H9 (cell line): ENCODE measurements at regions not wholly inside any gene's neighbourhood (a gene's known extent, or its start where the extent isn't known, plus 50 kb on each side); places are given as distances from the start of the nearest gene placed in this dataset.

Source experiments
- DNase-seq: peaks from one replicate; pipeline ENCODE4 v3.0.0-alpha.2; 2017
- H2AFZ ChIP-seq: one replicate; pipeline ENCODE4 v1.6.1; 2013; ENCODE audit warnings: mild to moderate bottlenecking, low read length, control low read depth, moderate library complexity
- H2AK5ac ChIP-seq: 2 replicates; pipeline ENCODE4 v1.6.1; 2013; ENCODE audit warnings: low read length, control low read depth, mixed read lengths; ENCODE audit not compliant: insufficient read length
- H2BK120ac ChIP-seq: one replicate; pipeline ENCODE4 v1.6.1; 2013; ENCODE audit warnings: low read depth, mild to moderate bottlenecking, low read length, control low read depth, inconsistent platforms; ENCODE audit not compliant: poor library complexity, severe bottlenecking
- H2BK12ac ChIP-seq: 2 replicates; pipeline ENCODE4 v1.6.1; 2013; ENCODE audit warnings: low read length, control low read depth, mixed read lengths, low read depth; ENCODE audit not compliant: insufficient read length
- H2BK15ac ChIP-seq: 2 replicates; pipeline ENCODE4 v1.6.1; 2013; ENCODE audit warnings: low read depth, low read length, control low read depth
- H2BK20ac ChIP-seq: one replicate; pipeline ENCODE4 v1.6.1; 2013; ENCODE audit warnings: low read depth, mild to moderate bottlenecking, low read length, control low read depth, inconsistent platforms; ENCODE audit not compliant: poor library complexity, severe bottlenecking
- H2BK5ac ChIP-seq: 2 replicates; pipeline ENCODE4 v1.6.1; 2013; ENCODE audit warnings: low read length, control low read depth, mixed read lengths; ENCODE audit not compliant: insufficient read length
- H3K14ac ChIP-seq: 2 replicates; pipeline ENCODE4 v1.6.1; 2013; ENCODE audit warnings: low read length, control low read depth; ENCODE audit not compliant: insufficient read depth
- H3K18ac ChIP-seq: 2 replicates; pipeline ENCODE4 v1.6.1; 2013; ENCODE audit warnings: low read depth, mild to moderate bottlenecking, mixed read lengths, low read length, control low read depth; ENCODE audit not compliant: insufficient read length
- H3K23ac ChIP-seq: 2 replicates; pipeline ENCODE4 v1.6.1; 2013; ENCODE audit warnings: low read length, control low read depth, mixed read lengths, low read depth; ENCODE audit not compliant: insufficient read length
- H3K23me2 ChIP-seq: 2 replicates; pipeline ENCODE4 v1.6.1; 2013; ENCODE audit warnings: low read depth, mild to moderate bottlenecking, mixed read lengths, low read length, control low read depth; ENCODE audit not compliant: insufficient read length, poor library complexity, severe bottlenecking
- H3K27ac ChIP-seq: 2 replicates; pipeline ENCODE4 v1.5.1; 2013; ENCODE audit warnings: low read length, control low read depth, mixed read lengths, low read depth; ENCODE audit not compliant: insufficient read length
- H3K27me3 ChIP-seq: 2 replicates; pipeline ENCODE4 v1.6.1; 2013; ENCODE audit warnings: low read length, control low read depth, inconsistent platforms; ENCODE audit not compliant: insufficient read depth
- H3K4ac ChIP-seq: 2 replicates; pipeline ENCODE4 v1.6.1; 2013; ENCODE audit warnings: low read depth, mild to moderate bottlenecking, control low read depth, inconsistent platforms, low read length, moderate library complexity
- H3K4me1 ChIP-seq: 2 replicates; pipeline ENCODE4 v1.6.1; 2013; ENCODE audit warnings: low read length, control low read depth, inconsistent platforms; ENCODE audit not compliant: insufficient read depth
- H3K4me2 ChIP-seq: 2 replicates; pipeline ENCODE4 v1.6.1; 2013; ENCODE audit warnings: low read length, control low read depth, mixed read lengths; ENCODE audit not compliant: insufficient read length, insufficient read depth
- H3K56ac ChIP-seq: 2 replicates; pipeline ENCODE4 v1.6.1; 2013; ENCODE audit warnings: low read depth, mild to moderate bottlenecking, mixed read lengths, low read length, control low read depth; ENCODE audit not compliant: insufficient read length
- H3K79me1 ChIP-seq: 2 replicates; pipeline ENCODE4 v1.6.1; 2013; ENCODE audit warnings: low read depth, mild to moderate bottlenecking, moderate library complexity, low read length, control low read depth, inconsistent platforms; ENCODE audit not compliant: insufficient read depth, poor library complexity, severe bottlenecking
- H3K79me2 ChIP-seq: 2 replicates; pipeline ENCODE4 v1.6.1; 2013; ENCODE audit warnings: low read length, control low read depth, inconsistent platforms; ENCODE audit not compliant: insufficient read depth
- H3K9ac ChIP-seq: 2 replicates; pipeline ENCODE4 v1.6.1; 2013; ENCODE audit warnings: low read length, control low read depth, mixed read lengths; ENCODE audit not compliant: insufficient read length; ENCODE audit errors: extremely low read depth
- H3K9me3 ChIP-seq: one replicate; pipeline ENCODE4 v1.6.1; 2013; ENCODE audit warnings: low read depth, low read length, inconsistent platforms; ENCODE audit not compliant: control insufficient read depth
- H3T11ph ChIP-seq: one replicate; pipeline ENCODE4 v1.6.1; 2013; ENCODE audit warnings: mild to moderate bottlenecking, low read length, control low read depth, inconsistent platforms
- H4K20me1 ChIP-seq: one replicate; pipeline ENCODE4 v1.6.1; 2013; ENCODE audit not compliant: control insufficient read depth, insufficient read length, insufficient read depth
- H4K5ac ChIP-seq: 2 replicates; pipeline ENCODE4 v1.6.1; 2013; ENCODE audit warnings: low read depth, mild to moderate bottlenecking, mixed read lengths, low read length, control low read depth; ENCODE audit not compliant: insufficient read length
- H4K8ac ChIP-seq: replicated peaks from 2 replicates; pipeline ENCODE4 v1.6.1; 2013; ENCODE audit warnings: low read length, control low read depth, mixed read lengths, low read depth; ENCODE audit not compliant: insufficient read length
- H4K91ac ChIP-seq: 2 replicates; pipeline ENCODE4 v1.6.1; 2013; ENCODE audit warnings: low read depth, mild to moderate bottlenecking, moderate library complexity, mixed read lengths, low read length, control low read depth; ENCODE audit not compliant: insufficient read length
- H3K27ac Mint-ChIP-seq, 3 experiments: 2 replicates in 2 of 3; 3 replicates in 1 of 3; pipeline ENCODE4 v1.8.0; 2020 to 2021; ENCODE audit warnings: mixed read lengths in 3 of 3, mild to moderate bottlenecking in 1 of 3, moderate library complexity in 1 of 3
- H3K27me3 Mint-ChIP-seq: 2 replicates; pipeline ENCODE4 v1.8.0; 2021; ENCODE audit warnings: low read depth, mild to moderate bottlenecking, moderate library complexity, mixed read lengths
- H3K36me3 Mint-ChIP-seq, 3 experiments: 2 replicates in 2 of 3; 3 replicates in 1 of 3; pipeline ENCODE4 v1.8.0; 2020 to 2021; ENCODE audit warnings: low read depth in 3 of 3, mixed read lengths in 3 of 3; ENCODE audit not compliant: insufficient read depth in 1 of 3
- H3K4me1 Mint-ChIP-seq, 2 experiments: 2 replicates each; pipeline ENCODE4 v1.8.0; 2020; ENCODE audit warnings: mixed read lengths in 2 of 2
- H3K4me3 Mint-ChIP-seq, 2 experiments: 2 replicates in 1 of 2; 3 replicates in 1 of 2; pipeline ENCODE4 v1.8.0; 2020 to 2021; ENCODE audit warnings: mild to moderate bottlenecking in 2 of 2, mixed read lengths in 2 of 2, moderate library complexity in 1 of 2
- H3K9me3 Mint-ChIP-seq, 2 experiments: 2 replicates in 1 of 2; 3 replicates in 1 of 2; pipeline ENCODE4 v1.8.0; 2020; ENCODE audit warnings: mild to moderate bottlenecking in 2 of 2, mixed read lengths in 2 of 2, moderate library complexity in 1 of 2
- WGBS: extraction: QIAGEN DNeasy Blood & Tissue Kit; methylation state at CpG from one replicate; pipeline ENCODE4 v1.1.7; 2013; ENCODE audit warnings: missing lambda C conversion rate, low lambda C conversion rate, mixed read lengths; ENCODE audit not compliant: insufficient read length; ENCODE audit errors: extremely low coverage; 5-methylcytosine and 5-hydroxymethylcytosine counted together
- TF ChIP-seq, protein P1 (sequence below): fragments of 200-600 bp; sonication (generic); conservative IDR thresholded peaks from 3 replicates; pipeline ENCODE4 v1.8.0; 2021; ENCODE audit warnings: antibody characterized with exemption, mild to moderate bottlenecking

DNA sequence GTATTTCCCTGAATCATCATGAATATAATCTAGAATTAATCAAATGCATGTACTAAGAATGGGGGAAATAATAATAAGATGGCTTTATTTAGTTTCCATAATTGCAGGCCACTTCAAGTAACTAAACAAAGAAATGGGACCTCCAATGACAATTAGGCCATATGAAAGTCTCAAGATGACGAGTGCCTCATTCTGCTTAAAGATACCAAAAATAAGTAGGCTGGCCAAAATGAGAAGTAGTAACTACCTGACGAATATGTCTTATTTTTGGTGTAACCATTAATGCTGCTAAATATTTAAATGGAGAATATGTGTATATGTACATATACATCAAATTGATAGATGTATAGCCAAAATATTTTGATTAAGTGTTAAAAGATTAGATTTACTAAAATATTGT lies 932.6 kb downstream of the EPHA3 start:
- H3K4me3 Mint-ChIP-seq, result no peak overlapping the region
- H3K4ac ChIP-seq, result no peak overlapping the region

More for the DNA sequence above, 932.6 kb downstream of the EPHA3 start:
- Mint-ChIP-seq H3K27me3 (no peaks in the 10 kb centered on the region), H3K9me3 (peaks cover 0 to 2% of the 10 kb centered on the region in 2 experiments; a peak in 1 of 5 replicates), H3K4me1 (peaks cover 30 to 40% of the 10 kb centered on the region in 2 experiments), H3K36me3 (peaks cover 0 to 7% (median 3%) of the 10 kb centered on the region in 3 experiments; a peak in 2 of 7 replicates), H3K27ac (no peak overlapping the region)
- Histone ChIP-seq H4K91ac (no peak overlapping the region), H4K5ac (no peak overlapping the region), H3K14ac (no peak overlapping the region), H4K20me1 (no peaks in the 10 kb centered on the region), H2BK12ac (no peak overlapping the region), H2AK5ac (no peak overlapping the region), H2BK15ac (no peak overlapping the region), H2AFZ (no peak overlapping the region), H3K23me2 (no peaks in the 10 kb centered on the region), H2BK20ac (no peak overlapping the region), H3K27ac (no peak overlapping the region), H3K18ac (no peak overlapping the region), H3K56ac (no peak overlapping the region), H2BK5ac (no peak overlapping the region), H3K27me3 (no peaks in the 10 kb centered on the region), H2BK120ac (no peak overlapping the region), H3K79me2 (no peaks in the 10 kb centered on the region), H3T11ph (no peak overlapping the region), H3K4me1 (peaks cover 3% of the 10 kb centered on the region; the same call in 1 of the 2 replicates), H3K79me1 (no peaks in the 10 kb centered on the region), H3K4me2 (no peak overlapping the region), H4K8ac (no peak overlapping the region), H3K9me3 (no peaks in the 10 kb centered on the region), H3K9ac (no peak overlapping the region), H3K23ac (no peak overlapping the region)
- TF ChIP-seq, protein P1, sequence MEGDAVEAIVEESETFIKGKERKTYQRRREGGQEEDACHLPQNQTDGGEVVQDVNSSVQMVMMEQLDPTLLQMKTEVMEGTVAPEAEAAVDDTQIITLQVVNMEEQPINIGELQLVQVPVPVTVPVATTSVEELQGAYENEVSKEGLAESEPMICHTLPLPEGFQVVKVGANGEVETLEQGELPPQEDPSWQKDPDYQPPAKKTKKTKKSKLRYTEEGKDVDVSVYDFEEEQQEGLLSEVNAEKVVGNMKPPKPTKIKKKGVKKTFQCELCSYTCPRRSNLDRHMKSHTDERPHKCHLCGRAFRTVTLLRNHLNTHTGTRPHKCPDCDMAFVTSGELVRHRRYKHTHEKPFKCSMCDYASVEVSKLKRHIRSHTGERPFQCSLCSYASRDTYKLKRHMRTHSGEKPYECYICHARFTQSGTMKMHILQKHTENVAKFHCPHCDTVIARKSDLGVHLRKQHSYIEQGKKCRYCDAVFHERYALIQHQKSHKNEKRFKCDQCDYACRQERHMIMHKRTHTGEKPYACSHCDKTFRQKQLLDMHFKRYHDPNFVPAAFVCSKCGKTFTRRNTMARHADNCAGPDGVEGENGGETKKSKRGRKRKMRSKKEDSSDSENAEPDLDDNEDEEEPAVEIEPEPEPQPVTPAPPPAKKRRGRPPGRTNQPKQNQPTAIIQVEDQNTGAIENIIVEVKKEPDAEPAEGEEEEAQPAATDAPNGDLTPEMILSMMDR, result no peak
- no peak for DNase-seq
- WGBS, result no CpG with 5 or more reads among the region's 2 CpGs
